Vagina (tissue), 2 donors: ENCODE measurements at regions not wholly inside any gene's neighbourhood (a gene's known extent, or its start where the extent isn't known, plus 50 kb on each side); places are given as distances from the start of the nearest gene placed in this dataset.

Source experiments
- POLR2A ChIP-seq, 2 donors: fragments of 450-650 bp; IDR thresholded peaks; one replicate each; pipeline ENCODE4 v1.6.1; 2017; ENCODE audit warnings: antibody characterized with exemption in 2 of 2, mild to moderate bottlenecking in 2 of 2, moderate library complexity in 2 of 2
- TF ChIP-seq, protein P1 (sequence below), 3 experiments: fragments of 450-650 bp in 2 of 3; fragments of 200-600 bp in 1 of 3; sonication (generic) in 1 of 3; IDR thresholded peaks; one replicate each; pipeline ENCODE4 v1.5.1; 2017 to 2019; ENCODE audit warnings: antibody characterized with exemption in 3 of 3, mild to moderate bottlenecking in 2 of 3, moderate library complexity in 2 of 3

DNA sequence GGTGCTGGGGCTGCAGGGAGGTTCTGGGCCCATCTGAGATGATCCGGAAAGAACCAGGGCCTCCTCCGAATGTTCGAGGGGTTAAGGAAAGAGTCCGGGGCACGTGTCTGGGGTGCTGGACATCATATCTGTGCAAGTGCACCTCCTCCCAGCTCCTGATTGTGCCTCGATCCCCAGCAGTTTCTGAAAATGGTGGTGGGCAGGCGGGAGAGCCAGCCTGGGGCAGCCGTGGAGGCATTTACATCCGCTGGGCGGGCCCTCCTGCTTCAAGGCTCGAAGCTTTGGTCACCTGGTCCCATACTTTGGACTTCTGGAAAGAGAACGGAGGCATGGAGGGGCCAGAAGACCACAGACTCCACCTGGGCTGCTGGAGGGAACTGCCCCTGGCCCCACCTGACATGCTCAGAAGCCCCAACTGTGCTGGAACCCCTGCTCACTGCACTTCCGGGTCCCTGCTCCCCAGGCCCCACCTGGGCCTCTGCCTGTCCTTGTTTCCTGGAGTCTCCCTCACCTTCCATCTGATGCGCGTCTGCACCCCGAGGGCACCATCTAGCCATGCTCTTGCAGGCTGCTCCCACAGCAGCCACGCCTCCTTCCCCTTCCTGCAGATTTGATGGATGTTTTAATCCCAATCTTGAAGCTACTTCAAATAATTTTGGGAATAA is 119.2 kb upstream of the HDAC4 start:
- TF ChIP-seq, protein P1, sequence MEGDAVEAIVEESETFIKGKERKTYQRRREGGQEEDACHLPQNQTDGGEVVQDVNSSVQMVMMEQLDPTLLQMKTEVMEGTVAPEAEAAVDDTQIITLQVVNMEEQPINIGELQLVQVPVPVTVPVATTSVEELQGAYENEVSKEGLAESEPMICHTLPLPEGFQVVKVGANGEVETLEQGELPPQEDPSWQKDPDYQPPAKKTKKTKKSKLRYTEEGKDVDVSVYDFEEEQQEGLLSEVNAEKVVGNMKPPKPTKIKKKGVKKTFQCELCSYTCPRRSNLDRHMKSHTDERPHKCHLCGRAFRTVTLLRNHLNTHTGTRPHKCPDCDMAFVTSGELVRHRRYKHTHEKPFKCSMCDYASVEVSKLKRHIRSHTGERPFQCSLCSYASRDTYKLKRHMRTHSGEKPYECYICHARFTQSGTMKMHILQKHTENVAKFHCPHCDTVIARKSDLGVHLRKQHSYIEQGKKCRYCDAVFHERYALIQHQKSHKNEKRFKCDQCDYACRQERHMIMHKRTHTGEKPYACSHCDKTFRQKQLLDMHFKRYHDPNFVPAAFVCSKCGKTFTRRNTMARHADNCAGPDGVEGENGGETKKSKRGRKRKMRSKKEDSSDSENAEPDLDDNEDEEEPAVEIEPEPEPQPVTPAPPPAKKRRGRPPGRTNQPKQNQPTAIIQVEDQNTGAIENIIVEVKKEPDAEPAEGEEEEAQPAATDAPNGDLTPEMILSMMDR (IDR thresholded peaks at IDR 0.05) = no peak
- TF ChIP-seq POLR2A (IDR thresholded peaks at IDR 0.05) = no peak
